IMR-90 (cell line): ENCODE measurements at regions not wholly inside any gene's neighbourhood (a gene's known extent, or its start where the extent isn't known, plus 50 kb on each side); places are given as distances from the start of the nearest gene placed in this dataset.

ENCODE experiments used
- ATAC-seq: fragments of 200-7000 bp; cut with Tn5 transposase; 2 replicates; pipeline ENCODE4 v1.9.1; 2020; ENCODE audit warnings: low read depth, mild to moderate bottlenecking, moderate library complexity
- BruUV-seq: library from RNA; stranded (reverse); fragments of 400-500 nt; replicated peaks from 2 replicates; lab custom pipeline; 2021; lab: Mats Ljungman, UMichigan
- CTCF ChIA-PET: fragments of 300-600 bp; formaldehyde crosslinking; extraction: SDS; loops from one replicate; lab custom pipeline; 2021; ENCODE audit warnings: antibody characterized with exemption; lab: Yijun Ruan, JAX
- POLR2A ChIA-PET: fragments of 300-600 bp; sonication (Branson Sonifier 250); formaldehyde crosslinking; loops from one replicate; lab custom pipeline; 2022; ENCODE audit warnings: antibody characterized with exemption; ENCODE audit not compliant: unreplicated experiment; lab: Charles Lee
- DNase-seq: peaks from one replicate; pipeline ENCODE4 v3.0.0; 2013
- H2AFZ ChIP-seq: replicated peaks from 2 replicates; pipeline ENCODE3; 2013; ENCODE audit warnings: low read length, mild to moderate bottlenecking; ENCODE audit not compliant: poor library complexity
- H2AK5ac ChIP-seq: 2 replicates; pipeline ENCODE4 v1.6.1; 2013; ENCODE audit warnings: low read depth, low read length, inconsistent platforms
- H2AK9ac ChIP-seq: replicated peaks from 2 replicates; pipeline ENCODE3; 2013; ENCODE audit warnings: mild to moderate bottlenecking, low read depth, low read length, moderate library complexity; ENCODE audit not compliant: poor library complexity
- H2BK120ac ChIP-seq: 2 replicates; pipeline ENCODE4 v1.6.1; 2013; ENCODE audit warnings: low read depth, low read length, inconsistent platforms
- H2BK15ac ChIP-seq: 3 replicates; pipeline ENCODE4 v1.6.1; 2013; ENCODE audit warnings: low read depth, low read length, inconsistent platforms
- H2BK20ac ChIP-seq: 2 replicates; pipeline ENCODE4 v1.6.1; 2013; ENCODE audit warnings: low read depth, mild to moderate bottlenecking, inconsistent platforms, low read length, moderate library complexity
- H2BK5ac ChIP-seq: 2 replicates; pipeline ENCODE4 v1.6.1; 2013; ENCODE audit warnings: mild to moderate bottlenecking, low read depth, low read length, inconsistent platforms; ENCODE audit not compliant: poor library complexity, severe bottlenecking
- H3K14ac ChIP-seq: replicated peaks from 2 replicates; pipeline ENCODE4 v1.6.1; 2013; ENCODE audit warnings: low read depth, low read length, inconsistent platforms
- H3K18ac ChIP-seq: 2 replicates; pipeline ENCODE4 v1.6.1; 2013; ENCODE audit warnings: low read depth, low read length, control low read depth
- H3K23ac ChIP-seq: 2 replicates; pipeline ENCODE4 v1.6.1; 2013; ENCODE audit warnings: low read depth, low read length, inconsistent platforms
- H3K27ac ChIP-seq: 2 replicates; pipeline ENCODE4 v1.5.1; 2013; ENCODE audit warnings: mild to moderate bottlenecking, control low read depth, low read length; ENCODE audit not compliant: insufficient read depth
- H3K27me3 ChIP-seq: 2 replicates; pipeline ENCODE4 v1.6.1; 2013; ENCODE audit warnings: low read length; ENCODE audit not compliant: control insufficient read depth, insufficient read depth
- H3K36me3 ChIP-seq: 2 replicates; pipeline ENCODE4 v1.6.1; 2013; ENCODE audit warnings: low read length, mixed read lengths; ENCODE audit not compliant: control insufficient read depth, insufficient read depth
- H3K4ac ChIP-seq: 2 replicates; pipeline ENCODE4 v1.6.1; 2013; ENCODE audit warnings: low read depth, low read length, inconsistent platforms
- H3K4me1 ChIP-seq: 2 replicates; pipeline ENCODE4 v1.6.1; 2013; ENCODE audit warnings: low read length, mixed read lengths; ENCODE audit not compliant: control insufficient read depth, insufficient read depth
- H3K4me2 ChIP-seq: 2 replicates; pipeline ENCODE4 v1.6.1; 2013; ENCODE audit warnings: low read depth, mild to moderate bottlenecking, control low read depth, low read length, moderate library complexity
- H3K4me3 ChIP-seq: 2 replicates; pipeline ENCODE4 v1.5.1; 2013; ENCODE audit warnings: low read depth, mild to moderate bottlenecking, control low read depth, low read length, moderate library complexity; ENCODE audit not compliant: insufficient read depth
- H3K56ac ChIP-seq: 2 replicates; pipeline ENCODE4 v1.6.1; 2013; ENCODE audit warnings: low read length, inconsistent platforms; ENCODE audit not compliant: insufficient read depth; ENCODE audit errors: extremely low read depth
- H3K79me1 ChIP-seq, 2 experiments: 2 replicates each; pipeline ENCODE4 v1.6.1; 2013; ENCODE audit warnings: low read length in 2 of 2, inconsistent platforms in 1 of 2, low read depth in 1 of 2
- H3K9ac ChIP-seq: 2 replicates; pipeline ENCODE4 v1.6.1; 2013; ENCODE audit warnings: low read depth, low read length, control low read depth
- H3K9me1 ChIP-seq: 2 replicates; pipeline ENCODE4 v1.6.1; 2013; ENCODE audit warnings: low read length, inconsistent platforms; ENCODE audit not compliant: insufficient read depth
- H3K9me3 ChIP-seq: 2 replicates; pipeline ENCODE4 v1.6.1; 2013; ENCODE audit warnings: low read length; ENCODE audit not compliant: control insufficient read depth, insufficient read depth
- H4K20me1 ChIP-seq: 2 replicates; pipeline ENCODE4 v1.6.1; 2013; ENCODE audit warnings: low read length, inconsistent platforms; ENCODE audit not compliant: insufficient read depth
- H4K5ac ChIP-seq: 2 replicates; pipeline ENCODE4 v1.6.1; 2013; ENCODE audit warnings: mild to moderate bottlenecking, low read depth, low read length, control low read depth
- H4K8ac ChIP-seq, 2 experiments: 2 replicates each; pipeline ENCODE4 v1.6.1; 2013; ENCODE audit warnings: low read depth in 2 of 2, low read length in 2 of 2, control low read depth in 1 of 2, inconsistent platforms in 1 of 2
- H4K91ac ChIP-seq: 2 replicates; pipeline ENCODE4 v1.6.1; 2013; ENCODE audit warnings: low read depth, low read length, inconsistent platforms; ENCODE audit not compliant: insufficient read depth
- CEBPB ChIP-seq: IDR thresholded peaks from 2 replicates; pipeline ENCODE4 v1.6.1; 2012; ENCODE audit warnings: low read depth, low read length, improper control_type of control experiment
- CHD1 ChIP-seq: IDR thresholded peaks from 2 replicates; pipeline ENCODE4 v1.6.1; 2012; ENCODE audit warnings: low read depth, low read length, improper control_type of control experiment
- CTCF ChIP-seq: conservative IDR thresholded peaks from 2 replicates; pipeline ENCODE4 v1.5.1; 2012; ENCODE audit warnings: mild to moderate bottlenecking, low read depth, low read length, improper control_type of control experiment
- ELK1 ChIP-seq: fragments of 150-350 bp; IDR thresholded peaks from 2 replicates; pipeline ENCODE4 v1.6.1; 2016; ENCODE audit warnings: low read depth, mild to moderate bottlenecking, low read length, moderate library complexity, borderline replicate concordance
- MAFK ChIP-seq: IDR thresholded peaks from 2 replicates; pipeline ENCODE4 v1.6.1; 2012; ENCODE audit warnings: low read depth, low read length, improper control_type of control experiment
- MXI1 ChIP-seq: IDR thresholded peaks from 2 replicates; pipeline ENCODE4 v1.6.1; 2012; ENCODE audit warnings: low read depth, mild to moderate bottlenecking, low read length, moderate library complexity, borderline replicate concordance
- RCOR1 ChIP-seq: IDR thresholded peaks from 2 replicates; pipeline ENCODE4 v1.6.1; 2012; ENCODE audit warnings: mild to moderate bottlenecking, low read length, improper control_type of control experiment; ENCODE audit not compliant: insufficient replicate concordance
- RFX5 ChIP-seq: IDR thresholded peaks from 2 replicates; pipeline ENCODE4 v1.8.0; 2012; ENCODE audit warnings: low read depth, mild to moderate bottlenecking, low read length, moderate library complexity
- SMC3 ChIP-seq: fragments of 150-350 bp; IDR thresholded peaks from 2 replicates; pipeline ENCODE4 v1.6.1; 2016; ENCODE audit warnings: low read depth, mild to moderate bottlenecking, antibody characterized with exemption, low read length, moderate library complexity
- WGBS, 2 experiments: methylation state at CpG; one replicate each; pipeline versions ENCODE4 v1.1.5 to v1.1.7; 2013; ENCODE audit warnings: missing lambda C conversion rate in 2 of 2; ENCODE audit not compliant: insufficient read length in 1 of 2; ENCODE audit errors: extremely low coverage in 2 of 2; 5-methylcytosine and 5-hydroxymethylcytosine counted together
- dilution Hi-C: fragments of 300-500 bp; cut with HindIII; formaldehyde crosslinking; loops from one replicate; pipeline ENCODE4 v1.14.3; 2018; ENCODE audit warnings: low sequenced_read_pairs; ENCODE audit not compliant: unreplicated experiment
- in situ Hi-C: fragments of 300-500 bp; cut with MboI; formaldehyde crosslinking; loops from 3 replicates; pipeline ENCODE4 v1.14.3; 2019; ENCODE audit warnings: low sequenced_read_pairs, inconsistent platforms, mixed read lengths
- intact Hi-C: fragments of 100-400 bp; cut with micrococcal nuclease; formaldehyde crosslinking; loops from 2 replicates; pipeline ENCODE4 v1.10.0; 2022

GRCh38 chr4:150009533-150009932 is 68.7 kb upstream of the DCLK2 start:
- H2BK20ac ChIP-seq = peak overlapping the region; percentile 45; the same call in 1 of the 2 replicates
- no CpG with 5 or more reads among the region's 2 CpGs for WGBS, 2 experiments
- H2AK5ac ChIP-seq = no peak overlapping the region
- H2AK9ac ChIP-seq = no peak overlapping the region
- no peak overlapping the region for H3K27ac ChIP-seq
- H3K9me1 ChIP-seq = peaks cover 4% of the 10 kb centered on the region
- peak overlapping the region; percentile 53 for H2BK120ac ChIP-seq
- H3K9ac ChIP-seq = no peak overlapping the region
- ChIA-PET CTCF (interaction anchor here (0.5 to 3.3 kb wide), 6 partner anchors 23 to 857 kb away, joined by 3 to 23 read pairs (median 5); no protein-coding TSS in a partner anchor), POLR2A (no interaction called here)
- no TSS peak for BruUV-seq
- H3K4me2 ChIP-seq = no peak overlapping the region
- ATAC-seq (no peak), DNase-seq (peak; percentile 35)
- no peak overlapping the region for H2BK5ac ChIP-seq
- no peak overlapping the region for H3K56ac ChIP-seq
- no peaks in the 10 kb centered on the region for H3K36me3 ChIP-seq
- no peaks in the 10 kb centered on the region for H4K20me1 ChIP-seq
- no peak overlapping the region for H4K8ac ChIP-seq
- in situ Hi-C loops (loop anchor here (10.0 kb wide), 1 partner anchor 575 kb away; the partner anchor contains the start of gene MAB21L2), dilution Hi-C loops (no loop called here), intact Hi-C loops (no loop called here)
- no peaks in the 10 kb centered on the region for H3K79me1 ChIP-seq
- peak overlapping the region; percentile 9; the same call in 1 of the 3 replicates for H2BK15ac ChIP-seq
- no peak overlapping the region; the same call in 1 of the 2 replicates for H3K14ac ChIP-seq
- H3K4me1 ChIP-seq = peaks cover 13% of the 10 kb centered on the region
- H3K18ac ChIP-seq = peak overlapping the region; percentile 74; the same call in 1 of the 2 replicates
- no peak overlapping the region for H2AFZ ChIP-seq
- H3K9me3 ChIP-seq = no peaks in the 10 kb centered on the region
- peak overlapping the region; percentile 66; the same call in 1 of the 2 replicates for H4K5ac ChIP-seq
- H3K4ac ChIP-seq = no peak overlapping the region
- H4K91ac ChIP-seq = no peak overlapping the region
- H3K4me3 ChIP-seq = no peak overlapping the region
- H3K23ac ChIP-seq = no peak overlapping the region
- TF ChIP-seq RCOR1 (no peak), CEBPB (no peak), CHD1 (no peak), SMC3 (no peak), ELK1 (no peak), MXI1 (no peak), CTCF (no peak), MAFK (no peak), RFX5 (no peak)
- H3K27me3 ChIP-seq = no peaks in the 10 kb centered on the region
